ENCODE measurements at regions not wholly inside any gene's neighbourhood (a gene's known extent, or its start where the extent isn't known, plus 50 kb on each side); places are given as distances from the start of the nearest gene placed in this dataset.

DNA sequence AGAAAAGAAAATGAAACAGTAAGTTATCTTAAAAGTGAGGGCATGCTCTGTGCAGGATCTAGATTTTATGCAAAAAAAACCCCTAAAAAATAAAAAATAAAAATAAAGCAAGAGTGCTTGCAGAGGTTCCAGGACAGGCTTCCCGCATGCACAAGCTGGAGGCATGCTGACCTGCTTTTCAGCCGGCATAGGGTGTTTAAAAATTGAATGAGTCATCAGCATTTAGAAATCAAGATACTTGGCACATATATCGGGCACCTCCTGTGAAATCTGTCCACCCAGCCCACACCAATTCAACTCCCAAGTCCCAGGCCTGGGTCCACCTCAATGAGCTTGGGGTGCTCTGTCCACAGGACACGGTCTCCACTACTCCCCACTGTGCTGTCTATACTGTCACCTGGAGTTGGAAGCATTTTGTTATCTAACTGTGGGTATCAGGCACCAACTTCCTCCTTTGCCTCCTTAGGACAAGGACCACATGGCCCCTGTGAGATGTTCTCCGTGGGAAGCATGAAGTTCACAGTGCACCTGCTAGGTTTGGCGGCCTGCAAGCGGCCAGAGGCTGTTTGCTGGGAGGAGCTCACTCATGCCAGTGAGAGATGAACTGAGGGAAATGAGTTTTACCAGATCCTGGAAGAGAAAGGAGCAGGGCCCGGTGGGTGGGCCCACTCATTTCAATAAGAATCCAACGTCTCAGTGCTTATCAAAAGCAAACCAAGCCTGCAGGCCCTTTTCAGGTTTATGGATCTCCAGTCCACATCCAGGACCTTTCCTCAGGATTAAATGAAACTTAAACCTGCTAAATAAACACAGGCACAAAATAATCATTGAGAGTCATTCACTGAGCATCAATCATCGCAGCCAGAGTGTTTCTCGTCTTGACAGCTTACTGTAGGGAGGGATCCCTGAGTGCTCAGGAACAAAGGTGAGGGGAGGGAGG, 121.1 kb downstream of the FOXA2 start:
- TF ChIP-seq POLR2A (IDR thresholded peaks at IDR 0.05; ENCODE audit: extremely low read depth, insufficient read length) (no peak), CTCF (IDR thresholded peaks at IDR 0.05; ENCODE audit: low read depth, low read length) (no peak), MAX (IDR thresholded peaks at IDR 0.05; ENCODE audit: low read depth, low read length) (no peak), MYC (IDR thresholded peaks at IDR 0.05; ENCODE audit: low read depth, low read length) (no peak)
- peak; percentile 9 for DNase-seq (ENCODE audit: low read depth)

GRCh38 chr20:22460803-22461202, 123.6 kb downstream of the FOXA2 start:
- no peak overlapping the region for H3K4me3 ChIP-seq (ENCODE audit: low read depth, low read length)
- TF ChIP-seq MYC (IDR thresholded peaks at IDR 0.05; ENCODE audit: low read depth, low read length) (no peak), MAX (IDR thresholded peaks at IDR 0.05; ENCODE audit: low read depth, low read length) (no peak), POLR2A (IDR thresholded peaks at IDR 0.05; ENCODE audit: extremely low read depth, insufficient read length) (no peak), CTCF (IDR thresholded peaks at IDR 0.05; ENCODE audit: low read depth, low read length) (no peak)
- no peak for DNase-seq (ENCODE audit: low read depth)

More for the DNA sequence above, 121.1 kb downstream of the FOXA2 start:
- no peak overlapping the region for H3K4me3 ChIP-seq (ENCODE audit: low read depth, low read length)

DNA sequence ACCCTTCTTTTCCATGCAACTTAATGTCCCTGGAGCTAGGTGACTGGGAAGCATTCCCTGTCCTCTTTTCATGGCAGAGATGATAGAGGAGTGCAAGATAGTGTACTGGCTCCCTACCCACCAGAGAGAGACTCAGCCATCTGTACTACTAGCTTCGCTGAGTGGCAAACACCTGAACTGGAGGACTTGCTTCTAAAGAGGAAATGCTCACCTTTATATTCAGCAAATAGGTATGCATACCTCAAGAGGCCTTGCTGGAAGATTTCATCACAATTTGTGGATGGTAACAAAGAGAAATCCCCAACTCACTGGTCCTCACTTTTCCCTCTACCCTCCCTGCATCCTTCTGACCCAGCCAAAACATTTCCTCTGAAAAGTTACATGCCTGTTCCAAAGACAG, 124.1 kb downstream of the FOXA2 start:
- no peak for DNase-seq (ENCODE audit: low read depth)
- no peak overlapping the region for H3K4me3 ChIP-seq (ENCODE audit: low read depth, low read length)
- TF ChIP-seq MAX (IDR thresholded peaks at IDR 0.05; ENCODE audit: low read depth, low read length) (no peak), MYC (IDR thresholded peaks at IDR 0.05; ENCODE audit: low read depth, low read length) (no peak)

DNA sequence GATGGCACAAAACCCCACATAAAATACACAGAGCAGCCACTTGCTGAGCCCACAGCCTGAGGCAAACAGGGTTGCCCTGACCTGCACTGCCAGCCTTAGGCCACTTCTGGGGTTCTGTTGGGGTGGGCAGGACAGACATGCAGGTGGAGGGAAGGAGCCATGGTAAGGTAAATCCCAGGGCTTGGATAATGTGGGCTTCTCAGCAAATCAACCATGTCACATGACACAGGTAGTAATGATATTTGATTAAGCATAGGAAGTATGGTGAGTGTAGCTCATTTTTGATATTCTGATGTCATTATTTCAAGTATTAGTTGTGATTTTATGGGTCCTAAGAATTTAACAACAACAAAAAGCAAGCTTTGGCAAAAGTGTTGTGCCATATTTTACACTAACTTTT, 124.6 kb downstream of the FOXA2 start:
- no peak for DNase-seq (ENCODE audit: low read depth)
- no peak for TF ChIP-seq MYC (IDR thresholded peaks at IDR 0.05; ENCODE audit: low read depth, low read length)
- no peak for TF ChIP-seq POLR2A (IDR thresholded peaks at IDR 0.05; ENCODE audit: extremely low read depth, insufficient read length)
- H3K4me3 ChIP-seq (ENCODE audit: low read depth, low read length): no peak overlapping the region

DNA sequence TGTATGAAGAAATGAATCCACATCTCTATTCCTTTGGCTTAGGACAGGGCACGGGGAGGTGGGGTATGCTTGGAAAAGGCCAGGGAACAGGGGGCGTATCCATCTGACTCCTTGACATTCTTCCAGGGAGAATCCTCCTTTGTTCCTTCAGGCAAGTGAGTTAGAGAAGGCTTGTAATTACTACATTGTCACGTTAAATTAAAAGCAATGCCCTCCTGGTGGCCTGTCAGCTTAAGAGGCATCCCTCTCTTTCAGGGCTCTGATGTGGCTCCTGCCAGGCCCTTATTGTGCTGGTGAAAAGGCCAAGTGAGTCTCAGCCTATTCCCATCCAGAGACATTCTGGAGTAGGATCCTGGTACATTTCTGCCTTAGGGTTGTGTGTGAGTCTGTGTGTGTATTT, 128.3 kb downstream of the FOXA2 start:
- TF ChIP-seq MAX (IDR thresholded peaks at IDR 0.05; ENCODE audit: low read depth, low read length): no peak
- no peak for TF ChIP-seq POLR2A (IDR thresholded peaks at IDR 0.05; ENCODE audit: extremely low read depth, insufficient read length)
- no peak overlapping the region for H3K4me3 ChIP-seq (ENCODE audit: low read depth, low read length)
- DNase-seq (ENCODE audit: low read depth): no peak

DNA sequence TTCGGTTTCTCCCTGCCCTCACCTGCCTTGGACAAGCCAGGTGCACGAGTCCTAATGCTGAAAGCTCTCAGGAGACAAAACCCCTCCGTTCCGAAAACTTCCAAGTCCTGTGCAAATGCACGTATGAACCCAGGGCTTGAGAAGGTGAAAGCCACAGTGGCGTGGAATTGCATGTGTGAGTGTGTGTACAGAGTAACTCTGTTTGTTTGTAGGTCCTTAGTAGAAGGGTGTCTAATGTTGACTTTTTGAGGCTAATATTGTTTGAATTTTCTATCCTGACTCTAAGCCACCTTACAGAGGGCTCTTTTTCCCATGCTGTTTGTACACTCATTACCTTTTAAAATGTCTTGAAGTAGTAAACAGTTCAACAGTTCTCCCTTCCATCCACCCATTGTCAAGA, 129.1 kb downstream of the FOXA2 start:
- H3K4me3 ChIP-seq (ENCODE audit: low read depth, low read length): no peak overlapping the region
- TF ChIP-seq MAX (IDR thresholded peaks at IDR 0.05; ENCODE audit: low read depth, low read length): no peak
- no peak for TF ChIP-seq MYC (IDR thresholded peaks at IDR 0.05; ENCODE audit: low read depth, low read length)
- no peak for TF ChIP-seq CTCF (IDR thresholded peaks at IDR 0.05; ENCODE audit: low read depth, low read length)
- no peak for TF ChIP-seq POLR2A (IDR thresholded peaks at IDR 0.05; ENCODE audit: extremely low read depth, insufficient read length)
- no peak for DNase-seq (ENCODE audit: low read depth)

DNA sequence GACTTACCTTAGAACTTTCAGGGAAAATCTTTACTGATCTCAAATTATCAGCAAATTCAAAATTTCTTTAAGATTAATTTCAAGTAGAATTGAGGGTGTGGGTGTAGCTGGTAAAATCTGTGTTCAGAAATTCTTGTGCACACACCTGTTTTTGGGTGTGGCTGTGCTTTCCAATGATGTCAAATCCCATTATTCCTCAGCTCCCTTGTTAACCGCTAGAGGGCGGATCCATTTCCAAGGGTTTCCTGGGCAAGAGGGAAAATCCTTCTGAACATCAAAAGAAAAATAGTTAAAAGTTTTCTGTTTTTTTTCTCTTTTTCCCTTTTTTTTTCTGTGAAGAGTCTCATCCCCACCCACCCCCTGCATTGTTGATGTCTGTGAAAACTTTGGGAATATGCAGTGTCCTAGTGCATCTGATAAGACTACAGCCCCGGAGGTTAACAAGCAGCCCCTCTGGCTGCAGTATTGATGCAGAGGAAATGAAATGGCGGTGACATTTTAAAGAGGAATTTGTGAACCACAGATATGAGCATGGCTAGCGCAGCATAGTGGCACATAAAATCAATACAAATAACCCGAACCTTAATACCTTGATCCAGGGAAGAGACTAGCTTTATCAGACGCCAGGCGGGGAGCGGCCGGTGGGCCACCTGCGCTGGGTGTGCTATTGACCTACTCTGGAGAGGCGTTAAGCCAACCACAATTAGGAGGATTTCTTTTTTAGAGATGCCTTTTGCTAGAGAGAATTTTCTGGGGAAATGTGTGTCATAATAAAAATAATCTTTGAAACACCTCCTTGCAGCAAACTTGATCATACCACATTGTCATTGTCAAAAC, 130.9 kb downstream of the FOXA2 start:
- no peak overlapping the region for H3K4me3 ChIP-seq (ENCODE audit: low read depth, low read length)
- DNase-seq (ENCODE audit: low read depth): no peak

More for the DNA sequence above, 130.9 kb downstream of the FOXA2 start:
- peak; percentile 67 for TF ChIP-seq CTCF (IDR thresholded peaks at IDR 0.05; ENCODE audit: low read depth, low read length)
- no peak for TF ChIP-seq MAX (IDR thresholded peaks at IDR 0.05; ENCODE audit: low read depth, low read length)

Data from NB4 (cell line).